Glomerular visceral epithelial cell (primary cell): ENCODE measurements at regions not wholly inside any gene's neighbourhood (a gene's known extent, or its start where the extent isn't known, plus 50 kb on each side); places are given as distances from the start of the nearest gene placed in this dataset.
A peak's percentile ranks its signal among the peaks of the same experiment; 100 is the strongest.

Experiments used
- DNase-seq: peaks from one replicate; pipeline ENCODE4 v3.0.0-alpha.2; 2016; ENCODE audit errors: extremely low spot score

DNA sequence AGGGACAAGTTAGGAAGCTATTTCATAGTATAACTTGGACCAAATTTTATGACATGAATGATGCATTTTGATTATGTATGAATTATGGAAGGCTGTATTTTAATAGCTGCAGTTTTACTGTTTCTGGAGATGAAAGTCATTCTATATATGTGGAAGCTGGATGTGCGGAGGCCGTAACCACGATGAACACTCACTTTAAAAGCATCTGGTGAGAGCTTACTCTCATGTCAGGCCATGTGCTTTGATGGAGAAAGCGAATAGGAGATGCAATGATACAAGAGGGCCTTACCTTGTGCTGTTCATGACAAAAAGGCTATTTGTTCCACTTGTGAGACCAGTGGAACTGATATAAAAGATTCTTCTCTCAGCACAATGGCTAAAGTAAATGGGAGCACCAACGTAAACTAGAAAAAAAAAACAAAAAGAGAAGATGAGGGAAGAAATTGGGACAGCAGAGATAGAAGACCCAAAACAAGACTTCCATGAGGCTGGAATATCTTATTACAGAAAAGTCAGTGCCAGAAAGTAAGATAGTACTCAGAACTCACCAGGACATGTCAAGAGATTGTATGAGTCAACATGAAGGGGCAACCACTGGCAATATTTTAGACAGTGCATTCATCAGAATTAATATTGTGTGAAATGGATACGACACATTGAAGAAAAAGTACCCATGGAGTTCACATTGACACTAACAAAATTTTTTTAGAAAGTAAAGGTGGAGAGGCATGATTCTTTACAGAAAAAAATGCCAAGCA lies 63.3 kb upstream of the GAB1 start:
- DNase-seq, result no peak

DNA sequence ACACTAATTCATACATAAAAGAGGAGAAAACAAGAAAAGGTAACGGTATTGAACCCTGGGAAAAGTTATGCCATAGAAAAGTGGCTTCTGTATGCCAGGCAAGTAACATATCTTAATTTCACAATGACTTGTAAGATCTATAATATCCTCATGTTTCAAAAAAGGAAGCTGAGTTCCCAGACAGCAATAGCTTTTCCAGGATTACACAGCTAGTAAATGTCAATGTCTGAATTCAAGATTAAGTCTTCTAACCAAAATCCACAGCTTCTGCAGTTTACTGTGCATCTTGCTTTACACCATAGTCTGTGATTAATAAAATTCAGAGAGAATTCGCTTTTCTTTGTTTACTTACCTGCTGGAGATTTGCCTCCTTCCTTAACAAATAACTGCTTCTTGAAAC lies 55.8 kb upstream of the GAB1 start:
- DNase-seq, result no peak

DNA sequence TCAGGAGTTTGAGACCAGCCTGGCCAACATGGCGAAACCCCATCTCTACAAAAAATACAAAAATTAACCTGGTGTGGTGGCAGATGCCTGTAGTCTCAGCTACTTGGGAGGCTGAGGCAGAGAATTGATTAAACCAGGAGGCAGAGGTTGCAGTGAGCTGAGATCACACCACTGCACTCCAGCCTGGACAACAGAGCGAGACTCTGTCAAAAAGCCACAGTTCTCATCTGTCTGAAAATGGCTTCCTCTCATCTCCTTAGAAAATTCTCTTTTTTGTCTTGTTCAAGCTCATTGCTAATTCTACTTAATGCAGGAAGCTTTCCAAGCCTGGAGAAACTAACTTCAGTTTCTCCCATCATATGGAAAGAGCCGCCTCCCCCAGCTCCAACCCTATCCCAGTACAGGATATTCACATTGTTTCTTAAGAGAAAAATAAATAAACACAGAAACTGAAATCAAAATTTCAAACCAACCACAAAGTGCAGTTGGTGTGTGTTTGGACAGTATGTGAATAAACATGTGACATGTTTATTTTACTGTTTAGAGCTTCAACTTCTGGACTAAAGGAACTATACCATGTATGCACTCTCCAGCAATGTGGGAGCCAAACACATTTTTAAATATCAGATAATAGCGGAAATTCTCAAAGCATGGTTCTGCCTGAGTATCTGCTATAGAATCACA lies 55.0 kb upstream of the GAB1 start:
- no peak for DNase-seq

DNA sequence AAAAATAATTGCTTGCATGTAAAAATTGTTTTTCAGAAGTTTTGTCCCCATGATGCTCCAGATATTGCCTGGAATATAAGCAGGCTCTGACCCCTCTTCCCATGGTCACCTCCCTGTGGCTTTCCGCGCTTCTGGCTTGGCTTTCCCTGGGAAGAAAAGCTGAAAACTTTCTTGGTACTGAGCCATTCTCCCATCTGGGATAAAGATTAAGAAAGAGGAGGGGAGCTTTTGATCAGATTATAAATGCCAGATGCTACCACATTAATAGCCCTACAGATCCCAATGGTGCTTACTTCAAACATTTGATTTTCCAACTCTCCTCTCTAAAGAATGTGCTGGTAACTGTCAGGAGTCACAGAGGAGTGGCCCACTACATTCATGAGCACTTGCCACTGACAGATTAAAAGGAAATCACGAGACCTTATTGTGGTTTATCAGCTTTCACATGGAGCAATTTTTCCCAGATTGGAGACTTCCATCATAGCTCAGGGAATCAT lies 54.4 kb upstream of the GAB1 start:
- no peak for DNase-seq

DNA sequence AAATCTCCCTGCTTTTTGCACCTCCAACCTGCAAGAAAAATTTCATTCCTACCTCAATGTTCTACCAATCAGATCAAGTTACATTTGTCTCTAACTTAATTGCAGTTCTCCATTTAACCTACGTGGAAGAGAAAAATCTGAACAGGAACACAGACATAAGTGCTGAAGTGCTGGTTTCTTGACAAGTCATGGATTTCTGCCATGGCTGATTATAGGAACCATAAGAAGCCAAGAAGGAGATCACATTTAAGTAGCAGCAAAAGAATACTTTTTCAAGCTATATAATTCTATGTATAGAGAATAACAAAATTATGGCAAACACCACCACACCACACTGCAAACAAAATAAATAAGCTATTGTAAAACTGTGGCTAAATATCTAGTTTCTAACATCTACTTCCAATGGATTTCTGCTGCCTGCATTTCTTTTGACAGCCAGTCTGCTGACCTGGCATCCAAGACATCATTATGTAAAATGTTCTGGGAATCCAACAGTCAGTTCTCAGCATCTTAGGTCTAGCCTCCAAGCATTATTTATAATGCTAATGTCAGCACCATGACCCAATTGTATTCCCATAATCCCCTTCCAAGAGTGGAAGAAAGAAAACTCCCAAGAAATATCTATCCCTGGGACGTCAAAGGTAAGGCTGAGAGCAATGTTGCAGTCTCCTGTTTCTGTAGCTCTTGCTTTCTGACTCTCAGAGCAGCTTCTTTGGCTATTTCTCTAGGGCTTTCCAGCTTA lies 50.8 kb upstream of the GAB1 start:
- no peak for DNase-seq

DNA sequence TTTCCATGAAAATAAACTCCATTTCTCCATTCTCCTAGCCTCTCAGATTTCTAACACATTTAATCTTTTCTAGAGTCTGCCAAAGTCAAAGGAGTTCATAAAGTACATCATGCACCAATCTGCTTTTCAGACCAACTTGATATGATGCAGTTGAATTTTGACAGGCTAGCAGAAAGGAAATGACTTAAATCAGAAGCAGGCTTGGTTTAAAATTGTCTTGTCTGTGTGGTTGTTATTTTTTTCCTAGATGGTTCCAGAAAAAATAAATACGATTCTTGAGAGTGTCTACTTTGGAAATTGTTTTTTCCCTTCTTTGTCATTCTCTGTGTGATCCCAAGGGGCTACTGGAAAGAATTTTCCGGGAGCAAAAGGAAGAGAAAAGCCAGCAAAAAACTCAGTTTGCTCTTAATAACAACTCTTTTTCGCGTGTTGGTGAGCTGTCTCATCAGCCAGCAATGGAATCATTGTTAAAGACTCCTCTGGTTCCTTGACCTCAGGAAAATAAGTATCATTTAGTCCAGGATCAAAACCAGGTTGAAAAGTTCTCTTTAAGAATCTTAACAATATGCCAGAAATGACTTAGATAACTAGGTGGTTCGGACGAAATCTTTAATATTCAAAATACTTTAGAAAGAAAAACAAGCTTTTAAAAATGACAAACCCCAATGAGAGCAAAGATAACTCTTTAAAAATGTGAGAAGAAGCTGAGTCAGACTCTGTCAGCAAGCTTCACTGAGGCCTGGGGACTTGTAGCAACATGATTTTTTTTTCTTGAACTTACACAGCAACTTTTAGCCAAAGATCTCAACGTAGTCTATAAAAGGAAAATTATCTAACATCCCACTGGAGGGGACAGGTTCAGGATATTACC lies 49.7 kb upstream of the GAB1 start:
- peak; percentile 6 for DNase-seq
